IPS-NIHi11 (cell line): ENCODE measurements at regions not wholly inside any gene's neighbourhood (a gene's known extent, or its start where the extent isn't known, plus 50 kb on each side); places are given as distances from the start of the nearest gene placed in this dataset.
"Not testable (repeated sequence)": the region's sequence is repeated elsewhere in the genome, so short reads cannot be mapped to it uniquely, and the experiment has no call there.

Experiments
- DNase-seq: peaks from one replicate; pipeline ENCODE4 v3.0.0; 2012; ENCODE audit warnings: mixed read lengths, low spot score

DNA sequence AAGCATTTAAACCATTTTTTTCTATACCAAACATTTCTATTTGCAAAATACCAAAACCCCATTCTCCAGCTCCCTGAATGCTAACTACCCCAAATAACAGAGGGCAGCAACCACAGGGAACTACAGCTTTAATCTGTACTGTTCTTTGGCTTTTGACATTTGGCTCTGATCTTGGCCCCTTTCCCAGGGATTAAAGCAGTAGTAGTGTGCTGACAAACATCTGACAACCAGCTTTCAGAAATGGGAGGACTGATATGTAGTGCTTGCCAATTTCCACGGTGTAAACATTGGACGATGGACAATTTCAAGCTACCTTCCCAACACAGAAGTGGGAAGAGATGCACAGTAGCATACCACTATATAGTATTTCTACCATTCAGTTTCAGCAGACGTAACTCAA lies 88.4 kb upstream of the TEAD1 start:
- no peak for DNase-seq

DNA sequence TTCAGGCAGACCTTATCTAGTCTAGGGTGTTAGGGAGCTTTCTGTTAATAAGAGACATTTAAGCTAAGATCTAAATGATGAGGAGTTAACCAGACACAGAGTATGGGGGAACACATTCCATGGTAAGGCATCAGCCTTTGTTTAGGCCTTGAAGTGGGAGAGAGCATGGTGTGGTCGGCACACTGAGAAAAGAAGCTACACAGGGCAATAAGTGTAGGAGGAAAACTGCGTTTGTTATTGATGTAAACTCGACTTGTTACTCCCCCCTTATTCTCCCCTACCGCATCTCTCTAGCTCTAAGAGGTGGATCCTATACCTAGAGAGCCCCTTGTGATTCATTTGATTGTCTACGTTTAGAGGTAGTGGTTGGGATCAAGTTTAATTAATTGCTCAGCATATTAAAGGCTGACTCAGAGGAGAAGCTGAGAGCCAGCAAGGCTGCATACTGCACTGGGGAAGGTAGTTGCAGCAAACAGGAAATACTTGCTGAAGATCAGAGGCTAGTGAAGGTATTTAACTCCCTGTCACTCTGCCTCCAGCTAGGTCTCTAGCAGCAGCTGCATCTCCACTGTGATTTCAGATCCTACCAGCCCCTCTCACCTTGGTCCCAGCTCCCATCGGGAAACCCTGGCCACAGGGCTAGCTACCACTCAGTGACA lies 86.8 kb upstream of the TEAD1 start:
- DNase-seq: peak; percentile 34

DNA sequence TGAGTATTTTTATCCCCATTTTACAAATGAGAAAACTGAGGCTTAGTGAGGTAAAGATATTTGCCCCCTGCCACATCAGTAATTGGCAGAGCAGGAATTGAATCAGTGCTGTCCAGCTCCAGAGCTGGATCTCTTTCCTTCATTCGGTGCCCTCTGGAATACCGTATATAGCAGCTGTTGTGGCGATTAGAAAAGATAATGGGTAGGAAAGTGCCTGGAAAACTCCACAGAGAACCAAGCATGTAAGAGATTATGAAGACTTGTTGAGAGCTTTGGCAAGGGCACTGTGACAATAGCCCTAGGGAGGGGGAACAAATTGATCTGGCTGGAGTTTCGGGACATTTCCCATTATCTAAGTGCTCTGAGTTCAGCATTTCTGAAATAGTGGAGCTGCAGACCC lies 82.5 kb upstream of the TEAD1 start:
- no peak for DNase-seq

- DNase-seq: no peak
Observed at GRCh38 chr11:12592283-12592682, 81.9 kb upstream of the TEAD1 start.

- not testable (repeated sequence) for DNase-seq
Observed at GRCh38 chr11:12595089-12595847, 79.0 kb upstream of the TEAD1 start.

- DNase-seq: no peak
Observed at GRCh38 chr11:12598330-12599256, 75.6 kb upstream of the TEAD1 start.

DNA sequence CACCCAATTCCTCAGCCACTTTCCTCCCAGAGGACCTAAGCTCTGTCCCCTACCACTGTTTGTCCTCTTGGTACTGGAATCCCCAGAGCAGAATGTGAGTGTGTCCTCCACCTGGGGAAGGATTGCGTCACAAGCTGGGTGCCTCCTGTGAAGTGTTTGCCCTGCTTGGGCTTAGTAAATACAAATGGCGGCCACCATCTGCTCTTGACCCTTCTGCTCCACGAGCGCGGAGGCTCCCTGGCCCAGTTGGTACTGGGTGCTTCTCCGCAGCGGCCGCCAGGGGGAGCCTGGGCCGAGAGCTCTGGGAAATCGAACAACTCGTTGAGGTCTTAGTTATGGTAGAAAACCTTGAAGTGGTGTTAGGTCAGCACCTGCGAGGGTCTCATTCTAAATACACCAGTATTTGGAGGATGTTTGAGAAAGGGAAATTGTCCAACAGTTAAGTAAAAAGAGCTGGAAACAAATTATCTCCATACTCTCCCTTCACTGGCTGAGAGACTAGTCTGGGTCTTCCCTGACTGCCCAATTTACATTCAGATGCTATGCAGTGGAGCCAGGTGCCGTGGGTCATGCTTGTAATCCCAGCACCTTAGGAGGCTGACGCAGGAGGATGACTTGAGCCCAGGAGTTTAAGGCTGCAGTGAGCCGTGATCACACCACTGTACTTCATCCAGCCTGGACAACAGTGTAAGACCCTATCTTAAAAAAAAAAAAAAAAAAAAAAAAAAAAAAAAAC lies 74.6 kb upstream of the TEAD1 start:
- peak; percentile 71 for DNase-seq

DNA sequence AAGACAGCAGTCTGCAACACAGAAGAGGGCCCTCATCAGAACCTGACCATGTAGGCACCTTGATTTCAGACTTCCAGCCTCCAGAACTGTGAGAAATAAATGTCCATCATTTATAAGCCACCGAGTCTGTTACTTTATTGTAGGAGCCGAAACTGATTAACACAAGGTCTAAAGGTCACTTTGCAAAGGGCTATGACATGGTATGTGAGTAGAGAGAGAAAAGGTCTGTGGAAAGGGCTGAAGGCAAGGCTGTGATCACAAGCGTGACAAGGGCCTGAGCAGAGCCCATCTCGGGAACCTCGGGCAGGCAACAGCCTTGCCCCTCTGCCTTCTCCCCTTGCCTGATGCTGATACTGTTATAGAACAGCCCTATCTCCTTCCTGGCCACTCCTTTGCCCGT lies 73.4 kb upstream of the TEAD1 start:
- DNase-seq: no peak

- DNase-seq: no peak
Observed at GRCh38 chr11:12602421-12602820, 71.8 kb upstream of the TEAD1 start.

DNA sequence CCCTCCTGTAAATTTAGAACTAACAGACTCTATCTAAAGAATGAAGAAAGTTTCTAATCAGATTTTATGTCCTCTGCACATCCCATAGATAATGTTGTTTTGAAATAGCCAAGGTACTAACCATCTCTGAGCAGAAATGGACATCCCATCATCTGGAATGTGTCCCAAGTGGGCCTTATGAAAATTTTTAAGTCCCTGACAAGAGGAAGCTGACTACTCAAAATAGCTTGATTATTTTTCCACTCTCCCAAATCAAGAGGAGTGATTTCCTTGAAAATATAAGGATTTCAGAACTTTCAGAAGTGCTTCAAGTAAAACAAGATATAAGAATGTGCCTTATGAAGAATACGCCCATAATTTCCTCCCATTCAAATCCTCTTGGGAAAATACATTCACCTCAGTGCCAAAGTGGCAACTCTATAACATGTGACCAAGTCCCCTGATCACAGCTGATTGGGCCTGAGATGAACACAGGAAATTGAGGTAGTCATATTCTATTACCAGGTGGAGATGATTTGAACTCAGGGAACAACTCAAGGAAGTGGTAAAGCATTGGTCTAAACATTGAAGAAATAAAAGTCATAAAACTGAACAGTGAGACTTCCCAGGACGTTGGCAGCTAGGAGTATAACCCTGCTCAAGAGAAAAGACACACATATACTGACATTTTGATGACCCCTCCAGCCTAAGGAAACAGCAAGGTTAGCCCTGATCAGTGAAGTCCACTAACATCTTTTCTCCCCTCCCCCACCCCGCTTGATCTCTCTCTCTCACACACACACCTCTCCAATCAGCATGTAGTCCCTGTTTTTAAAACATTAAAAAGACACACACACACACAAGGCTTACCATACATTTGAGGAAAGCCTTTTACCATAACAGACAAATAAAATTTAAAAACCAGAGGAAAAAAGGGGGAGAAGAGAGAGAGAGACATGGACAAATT lies 70.8 kb upstream of the TEAD1 start:
- DNase-seq: no peak

GRCh38 chr11:12604557-12605153 lies 69.6 kb upstream of the TEAD1 start:
- DNase-seq: no peak

DNA sequence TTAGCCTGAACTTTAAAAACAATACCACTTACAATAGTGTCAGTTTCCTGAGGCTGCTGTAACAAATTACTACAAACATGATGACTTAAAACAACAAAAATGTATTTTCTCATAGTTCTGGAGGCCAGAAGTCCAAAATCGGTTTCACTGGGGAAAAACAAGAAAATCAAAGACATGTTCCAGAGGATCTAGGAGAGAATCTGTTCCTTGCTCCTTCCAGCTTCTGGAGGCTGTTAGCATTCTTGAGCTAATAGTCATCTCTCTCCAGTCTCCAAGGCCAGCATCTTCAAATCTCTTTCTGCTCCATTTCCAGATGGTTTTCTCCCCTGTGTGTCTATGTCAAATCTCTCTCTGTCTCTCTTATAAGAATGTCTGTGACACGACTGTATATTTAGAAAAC lies 67.6 kb upstream of the TEAD1 start:
- no peak for DNase-seq

- not testable (repeated sequence) for DNase-seq
Observed at GRCh38 chr11:12608678-12609077, 65.5 kb upstream of the TEAD1 start.

DNA sequence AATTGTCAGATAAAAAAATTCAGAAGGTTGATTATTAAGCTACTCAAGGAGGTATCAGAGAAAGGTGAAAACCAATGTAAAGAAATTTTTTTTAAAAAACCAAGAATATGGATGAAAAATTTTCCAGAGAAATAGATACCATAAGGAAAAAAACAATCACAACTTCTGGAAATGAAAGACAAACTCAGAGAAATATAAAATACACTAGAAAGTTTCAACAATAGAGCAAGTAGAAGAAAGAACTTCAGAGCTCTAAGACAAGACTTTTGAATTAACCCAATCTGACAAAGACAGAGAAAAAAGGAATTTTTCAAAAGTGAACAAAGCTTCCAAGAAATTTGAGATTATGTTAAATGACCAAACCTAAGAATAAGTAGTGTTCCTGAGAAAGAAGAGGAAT lies 62.9 kb upstream of the TEAD1 start:
- no peak for DNase-seq

DNA sequence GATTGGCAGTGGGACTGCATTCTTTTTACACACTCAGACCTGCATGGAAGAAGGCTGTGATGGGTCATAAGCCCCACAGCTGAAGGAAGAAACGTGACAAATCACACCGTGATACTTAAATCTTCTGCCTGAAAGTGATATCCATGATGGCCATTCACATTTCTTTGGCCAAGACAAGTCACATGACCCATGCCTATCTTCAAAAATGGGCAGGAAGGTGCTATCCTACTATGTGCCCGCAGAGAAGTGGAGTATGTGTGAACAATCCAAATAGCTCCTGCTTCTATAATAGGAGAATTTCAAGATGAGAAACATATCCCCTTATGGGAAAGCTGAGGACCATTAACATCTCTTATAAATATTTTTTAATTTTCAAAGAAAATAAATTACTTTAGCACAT lies 56.6 kb upstream of the TEAD1 start:
- no peak for DNase-seq

GRCh38 chr11:12618743-12619540 lies 55.3 kb upstream of the TEAD1 start:
- no peak for DNase-seq

- DNase-seq: no peak
Observed at GRCh38 chr11:12623869-12624268, 50.4 kb upstream of the TEAD1 start.
